Natural killer cell (primary cell): ENCODE measurements at regions not wholly inside any gene's neighbourhood (a gene's known extent, or its start where the extent isn't known, plus 50 kb on each side); places are given as distances from the start of the nearest gene placed in this dataset.

Experiments
- ATAC-seq, 3 donors: fragments of 150-1000 bp in 2 of 3; fragments of 200-7000 bp in 1 of 3; cut with Tn5 transposase; 1 replicate in 1 of 3; 2 replicates in 2 of 3; pipeline ENCODE4 v1.10.0; 2021; ENCODE audit warnings: mild to moderate bottlenecking in 2 of 3, moderate library complexity in 2 of 3
- DNase-seq, 2 donors: peaks; one replicate each; pipeline versions ENCODE4 v3.0.0 to v3.0.0-alpha.2; 2013 to 2021; ENCODE audit warnings: mixed read lengths in 1 of 2
- H3K27ac ChIP-seq: one replicate; pipeline ENCODE4 v1.5.1; 2013; ENCODE audit warnings: mild to moderate bottlenecking, low read length
- H3K27me3 ChIP-seq: one replicate; pipeline ENCODE4 v1.6.1; 2013; ENCODE audit warnings: low read length; ENCODE audit not compliant: control insufficient read depth, insufficient read depth
- H3K36me3 ChIP-seq: one replicate; pipeline ENCODE4 v1.6.1; 2013; ENCODE audit warnings: low read length; ENCODE audit not compliant: control insufficient read depth, insufficient read depth
- H3K4me1 ChIP-seq: one replicate; pipeline ENCODE4 v1.6.1; 2013; ENCODE audit warnings: low read length; ENCODE audit not compliant: control insufficient read depth, insufficient read depth
- H3K4me3 ChIP-seq: one replicate; pipeline ENCODE4 v1.5.1; 2013; ENCODE audit warnings: low read length
- H3K9me3 ChIP-seq: one replicate; pipeline ENCODE4 v1.6.1; 2013; ENCODE audit warnings: low read length; ENCODE audit not compliant: control insufficient read depth, insufficient read depth
- H3K27ac Mint-ChIP-seq, 2 donors: one replicate each; pipeline ENCODE4 v1.8.0; 2022; ENCODE audit warnings: mild to moderate bottlenecking in 2 of 2, mixed read lengths in 2 of 2, moderate library complexity in 1 of 2
- H3K27me3 Mint-ChIP-seq, 2 donors: one replicate each; pipeline ENCODE4 v1.8.0; 2022; ENCODE audit warnings: low read depth in 2 of 2, mixed read lengths in 2 of 2
- H3K36me3 Mint-ChIP-seq: one replicate; pipeline ENCODE4 v1.8.0; 2022; ENCODE audit warnings: mixed read lengths
- H3K4me1 Mint-ChIP-seq, 2 donors: one replicate each; pipeline ENCODE4 v1.8.0; 2022; ENCODE audit warnings: mixed read lengths in 2 of 2
- H3K4me3 Mint-ChIP-seq: one replicate; pipeline ENCODE4 v1.8.0; 2022; ENCODE audit warnings: mild to moderate bottlenecking, moderate library complexity, mixed read lengths
- H3K9me3 Mint-ChIP-seq, 2 donors: one replicate each; pipeline ENCODE4 v1.8.0; 2022; ENCODE audit warnings: mixed read lengths in 2 of 2
- WGBS: methylation state at CpG from one replicate; pipeline ENCODE4 v1.1.7; 2013; ENCODE audit warnings: missing lambda C conversion rate; ENCODE audit not compliant: insufficient coverage; 5-methylcytosine and 5-hydroxymethylcytosine counted together
- intact Hi-C: fragments of 100-400 bp; cut with micrococcal nuclease; formaldehyde crosslinking; loops from one replicate; pipeline ENCODE4 v1.14.2; 2022
- TF ChIP-seq, protein P1 (sequence below): fragments of 200-600 bp; IDR thresholded peaks from one replicate; pipeline ENCODE4 v1.8.0; 2022; ENCODE audit warnings: antibody characterized with exemption

DNA sequence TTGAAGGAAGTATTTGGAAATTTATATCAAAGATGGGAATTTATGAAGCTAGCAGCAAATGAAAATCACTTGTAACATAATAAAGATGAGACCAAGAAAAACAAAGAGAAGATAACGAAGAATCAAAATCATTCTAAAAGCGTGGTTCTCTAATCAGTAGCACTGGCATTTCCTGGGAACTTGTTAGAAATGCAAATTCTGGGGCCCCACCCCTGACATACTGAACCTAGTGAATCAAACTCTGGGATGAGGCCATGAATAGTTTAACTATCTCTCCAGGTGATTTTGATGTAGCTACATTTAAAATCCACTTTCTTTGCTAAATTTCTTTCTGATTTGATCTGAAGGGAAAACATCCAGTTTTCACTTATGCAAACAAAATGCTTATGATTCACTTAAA lies 1075.6 kb downstream of the HACE1 start:
- ATAC-seq (no peak), DNase-seq (no peak)
- H3K27ac ChIP-seq = no peak overlapping the region
- H3K4me3 ChIP-seq = no peak overlapping the region
- H3K9me3 ChIP-seq = no peaks in the 10 kb centered on the region
- H3K4me1 ChIP-seq = no peaks in the 10 kb centered on the region
- H3K27me3 Mint-ChIP-seq = no peaks in the 10 kb centered on the region
- no peaks in the 10 kb centered on the region for H3K36me3 Mint-ChIP-seq
- WGBS = 74% methylated on average over 2 of the region's 2 CpGs
- TF ChIP-seq, protein P1, sequence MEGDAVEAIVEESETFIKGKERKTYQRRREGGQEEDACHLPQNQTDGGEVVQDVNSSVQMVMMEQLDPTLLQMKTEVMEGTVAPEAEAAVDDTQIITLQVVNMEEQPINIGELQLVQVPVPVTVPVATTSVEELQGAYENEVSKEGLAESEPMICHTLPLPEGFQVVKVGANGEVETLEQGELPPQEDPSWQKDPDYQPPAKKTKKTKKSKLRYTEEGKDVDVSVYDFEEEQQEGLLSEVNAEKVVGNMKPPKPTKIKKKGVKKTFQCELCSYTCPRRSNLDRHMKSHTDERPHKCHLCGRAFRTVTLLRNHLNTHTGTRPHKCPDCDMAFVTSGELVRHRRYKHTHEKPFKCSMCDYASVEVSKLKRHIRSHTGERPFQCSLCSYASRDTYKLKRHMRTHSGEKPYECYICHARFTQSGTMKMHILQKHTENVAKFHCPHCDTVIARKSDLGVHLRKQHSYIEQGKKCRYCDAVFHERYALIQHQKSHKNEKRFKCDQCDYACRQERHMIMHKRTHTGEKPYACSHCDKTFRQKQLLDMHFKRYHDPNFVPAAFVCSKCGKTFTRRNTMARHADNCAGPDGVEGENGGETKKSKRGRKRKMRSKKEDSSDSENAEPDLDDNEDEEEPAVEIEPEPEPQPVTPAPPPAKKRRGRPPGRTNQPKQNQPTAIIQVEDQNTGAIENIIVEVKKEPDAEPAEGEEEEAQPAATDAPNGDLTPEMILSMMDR = no peak
- no peak overlapping the region for H3K27ac Mint-ChIP-seq
- H3K9me3 Mint-ChIP-seq = peaks cover 4% of the 10 kb centered on the region in 2 donors
- no peaks in the 10 kb centered on the region for H3K27me3 ChIP-seq
- H3K36me3 ChIP-seq = no peaks in the 10 kb centered on the region
- intact Hi-C loops = no loop called here
- no peaks in the 10 kb centered on the region for H3K4me1 Mint-ChIP-seq
- H3K4me3 Mint-ChIP-seq = no peak overlapping the region

GRCh38 chr6:103783329-103783728 lies 1076.4 kb downstream of the HACE1 start:
- TF ChIP-seq, protein P1 = no peak
- Histone ChIP-seq H3K36me3 (no peaks in the 10 kb centered on the region), H3K4me1 (no peaks in the 10 kb centered on the region), H3K4me3 (no peak overlapping the region), H3K27ac (no peak overlapping the region), H3K9me3 (no peaks in the 10 kb centered on the region), H3K27me3 (no peaks in the 10 kb centered on the region)
- Mint-ChIP-seq H3K4me1 (no peaks in the 10 kb centered on the region), H3K9me3 (peaks cover 4% of the 10 kb centered on the region in 2 donors), H3K4me3 (no peak overlapping the region), H3K36me3 (no peaks in the 10 kb centered on the region), H3K27ac (no peak overlapping the region), H3K27me3 (no peaks in the 10 kb centered on the region)
- intact Hi-C loops = no loop called here
- 61% methylated on average over 3 of the region's 4 CpGs for WGBS
- DNase-seq (no peak), ATAC-seq (no peak)

DNA sequence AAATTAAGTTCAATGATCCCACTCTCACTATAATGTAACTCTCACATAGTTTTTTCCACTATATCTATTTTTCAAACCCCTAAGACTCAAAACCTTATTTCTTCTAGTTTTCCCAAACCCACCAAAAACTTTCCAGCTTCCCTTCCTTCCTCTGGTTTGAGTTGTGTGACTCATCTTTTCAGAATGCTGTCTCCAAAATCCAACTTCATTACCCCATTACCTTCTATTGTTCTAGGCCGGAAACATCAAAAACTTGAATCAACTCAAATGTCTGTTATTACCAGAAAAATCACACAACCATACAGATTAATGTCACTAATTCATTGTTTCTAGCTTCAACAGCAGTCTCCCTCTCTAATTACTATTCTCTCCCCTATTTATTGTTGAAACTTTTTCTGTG lies 1090.3 kb downstream of the HACE1 start:
- no peaks in the 10 kb centered on the region for H3K4me1 Mint-ChIP-seq
- no peak overlapping the region for H3K27ac Mint-ChIP-seq
- no peak for ATAC-seq
- H3K27ac ChIP-seq = no peak overlapping the region
- no peaks in the 10 kb centered on the region for H3K36me3 ChIP-seq
- no peaks in the 10 kb centered on the region for H3K9me3 ChIP-seq
- no peak overlapping the region for H3K4me3 Mint-ChIP-seq
- TF ChIP-seq, protein P1 = no peak
- DNase-seq = no peak
- H3K36me3 Mint-ChIP-seq = no peaks in the 10 kb centered on the region
- intact Hi-C loops = no loop called here
- WGBS = 97% methylated on average over 1 of the region's 1 CpG
- H3K27me3 ChIP-seq = no peaks in the 10 kb centered on the region
- no peaks in the 10 kb centered on the region for H3K4me1 ChIP-seq
- no peaks in the 10 kb centered on the region for H3K27me3 Mint-ChIP-seq
- no peak overlapping the region for H3K4me3 ChIP-seq
- H3K9me3 Mint-ChIP-seq = peaks cover 5 to 8% of the 10 kb centered on the region in 2 donors

DNA sequence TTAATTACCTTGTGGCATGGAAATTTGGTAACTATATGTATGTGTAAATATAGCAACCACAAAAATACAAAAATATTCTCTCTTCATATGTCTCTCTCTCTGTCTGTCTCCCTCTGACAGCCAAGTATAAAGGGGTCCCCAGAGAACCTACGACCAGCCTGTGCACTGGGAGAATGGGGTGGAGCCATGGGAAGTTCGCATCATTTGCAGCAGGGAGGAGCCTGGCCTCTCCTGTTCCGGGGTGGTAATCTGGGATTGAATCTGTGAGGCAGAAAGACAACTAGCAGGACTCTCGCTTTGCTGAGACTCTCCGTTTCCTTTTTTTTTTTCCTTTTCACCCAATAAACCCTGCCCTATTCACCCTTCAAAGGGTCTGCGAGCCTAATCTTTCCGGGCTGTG lies 1109.1 kb downstream of the HACE1 start:
- Histone ChIP-seq H3K4me3 (no peak overlapping the region), H3K27ac (no peak overlapping the region), H3K27me3 (no peaks in the 10 kb centered on the region), H3K4me1 (no peaks in the 10 kb centered on the region), H3K36me3 (no peaks in the 10 kb centered on the region), H3K9me3 (peaks cover 4% of the 10 kb centered on the region)
- Mint-ChIP-seq H3K27ac (no peak overlapping the region), H3K27me3 (no peaks in the 10 kb centered on the region), H3K4me1 (no peaks in the 10 kb centered on the region), H3K9me3 (peaks cover 0 to 7% of the 10 kb centered on the region in 2 donors), H3K4me3 (no peak overlapping the region), H3K36me3 (no peaks in the 10 kb centered on the region)
- no peak for ATAC-seq
- TF ChIP-seq, protein P1 = no peak
- intact Hi-C loops = no loop called here
- no peak for DNase-seq
- 69% methylated on average over 7 of the region's 7 CpGs for WGBS
